Calu3 (cell line): ENCODE measurements at regions not wholly inside any gene's neighbourhood (a gene's known extent, or its start where the extent isn't known, plus 50 kb on each side); places are given as distances from the start of the nearest gene placed in this dataset.

Source experiments
- BruUV-seq: library from RNA; stranded (reverse); fragments of 400-500 nt; replicated peaks from 2 replicates; lab custom pipeline; 2021; lab: Mats Ljungman, UMichigan
- CTCF ChIA-PET: fragments of 300-600 bp; sonication (Branson Sonifier 250); formaldehyde crosslinking; loops from one replicate; lab custom pipeline; 2022; ENCODE audit warnings: antibody characterized with exemption; lab: Charles Lee
- DNase-seq: peaks from one replicate; pipeline ENCODE4 v3.0.0; 2022
- H3K27ac Mint-ChIP-seq: one replicate; pipeline ENCODE4 v1.8.0; 2022; ENCODE audit warnings: mixed read lengths; ENCODE audit not compliant: unreplicated experiment
- H3K27me3 Mint-ChIP-seq: one replicate; pipeline ENCODE4 v1.8.0; 2022; ENCODE audit warnings: mixed read lengths; ENCODE audit not compliant: unreplicated experiment
- H3K36me3 Mint-ChIP-seq: one replicate; pipeline ENCODE4 v1.8.0; 2022; ENCODE audit warnings: mild to moderate bottlenecking, moderate library complexity, mixed read lengths; ENCODE audit not compliant: insufficient read depth, unreplicated experiment
- H3K4me1 Mint-ChIP-seq: one replicate; pipeline ENCODE4 v1.8.0; 2022; ENCODE audit warnings: mild to moderate bottlenecking, low read depth, mixed read lengths; ENCODE audit not compliant: unreplicated experiment
- H3K4me3 Mint-ChIP-seq: one replicate; pipeline ENCODE4 v1.8.0; 2022; ENCODE audit warnings: mild to moderate bottlenecking, low read depth, moderate library complexity, mixed read lengths; ENCODE audit not compliant: unreplicated experiment
- H3K9me3 Mint-ChIP-seq: one replicate; pipeline ENCODE4 v1.8.0; 2022; ENCODE audit warnings: low read depth, mixed read lengths; ENCODE audit not compliant: unreplicated experiment
- CTCF ChIP-seq: fragments of 200-600 bp; IDR thresholded peaks from one replicate; pipeline ENCODE4 v1.8.0; 2022; ENCODE audit warnings: antibody characterized with exemption; ENCODE audit not compliant: unreplicated experiment
- intact Hi-C: fragments of 100-400 bp; cut with micrococcal nuclease; formaldehyde crosslinking; loops from one replicate; pipeline ENCODE4 v1.10.0; 2022; ENCODE audit not compliant: unreplicated experiment

GRCh38 chr6:126788861-126789365, 329.6 kb upstream of the RSPO3 start:
- no peak overlapping the region for H3K27ac Mint-ChIP-seq
- no peak for TF ChIP-seq CTCF
- no peaks in the 10 kb centered on the region for H3K9me3 Mint-ChIP-seq
- BruUV-seq, result no TSS peak
- intact Hi-C loops, result no loop called here
- no peak for DNase-seq
- no peaks in the 10 kb centered on the region for H3K27me3 Mint-ChIP-seq
- CTCF ChIA-PET, result no interaction called here
- no peak overlapping the region for H3K4me3 Mint-ChIP-seq
- no peaks in the 10 kb centered on the region for H3K36me3 Mint-ChIP-seq
- H3K4me1 Mint-ChIP-seq, result no peaks in the 10 kb centered on the region

DNA sequence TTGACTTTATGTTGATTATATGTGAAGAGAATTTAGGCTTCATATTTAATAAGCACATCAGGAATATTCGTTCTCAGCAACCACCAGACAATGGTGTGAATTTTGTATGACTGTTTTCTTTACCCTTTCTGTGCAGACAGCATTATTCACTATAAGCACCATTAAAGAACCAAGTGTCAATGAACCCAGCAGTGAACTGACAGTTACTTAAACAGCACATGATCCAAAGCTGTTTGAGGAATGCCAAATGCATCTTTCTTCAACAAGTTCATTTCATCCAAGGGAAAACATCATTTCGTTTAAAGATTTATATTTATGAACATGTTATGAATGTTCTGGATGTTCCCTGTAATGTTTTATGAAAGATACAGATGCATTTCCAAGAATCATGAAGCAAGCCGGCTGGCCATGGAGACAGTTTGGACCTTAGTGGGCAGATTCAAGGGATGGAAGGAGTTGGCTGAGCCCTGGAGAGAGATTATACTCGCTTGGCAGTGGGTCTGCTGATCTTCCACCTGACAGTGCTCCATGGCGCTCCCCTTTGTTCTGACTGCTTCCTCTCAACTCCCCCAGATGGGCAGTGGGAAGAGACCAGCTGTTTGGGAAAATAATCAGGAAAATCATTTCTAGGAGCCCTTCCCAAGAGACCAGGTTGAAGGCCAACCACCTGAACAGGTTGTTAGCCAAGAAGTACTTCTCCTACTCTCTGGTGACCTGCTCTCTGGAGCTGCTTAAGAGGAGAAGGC, 326.0 kb upstream of the RSPO3 start:
- no peaks in the 10 kb centered on the region for H3K36me3 Mint-ChIP-seq
- no peak for DNase-seq
- H3K27ac Mint-ChIP-seq, result no peak overlapping the region
- intact Hi-C loops, result no loop called here
- H3K27me3 Mint-ChIP-seq, result no peaks in the 10 kb centered on the region
- no peak overlapping the region for H3K4me3 Mint-ChIP-seq
- no peaks in the 10 kb centered on the region for H3K4me1 Mint-ChIP-seq
- TF ChIP-seq CTCF, result no peak
- no TSS peak for BruUV-seq
- CTCF ChIA-PET, result no interaction called here
- no peaks in the 10 kb centered on the region for H3K9me3 Mint-ChIP-seq

- intact Hi-C loops, result no loop called here
- Mint-ChIP-seq H3K4me3 (no peak overlapping the region), H3K27me3 (no peaks in the 10 kb centered on the region), H3K4me1 (no peaks in the 10 kb centered on the region), H3K9me3 (no peaks in the 10 kb centered on the region), H3K27ac (no peak overlapping the region), H3K36me3 (no peaks in the 10 kb centered on the region)
- CTCF ChIA-PET, result no interaction called here
- BruUV-seq, result no TSS peak
- no peak for TF ChIP-seq CTCF
- no peak for DNase-seq
Measured at GRCh38 chr6:126795161-126795560, 323.3 kb upstream of the RSPO3 start.

DNA sequence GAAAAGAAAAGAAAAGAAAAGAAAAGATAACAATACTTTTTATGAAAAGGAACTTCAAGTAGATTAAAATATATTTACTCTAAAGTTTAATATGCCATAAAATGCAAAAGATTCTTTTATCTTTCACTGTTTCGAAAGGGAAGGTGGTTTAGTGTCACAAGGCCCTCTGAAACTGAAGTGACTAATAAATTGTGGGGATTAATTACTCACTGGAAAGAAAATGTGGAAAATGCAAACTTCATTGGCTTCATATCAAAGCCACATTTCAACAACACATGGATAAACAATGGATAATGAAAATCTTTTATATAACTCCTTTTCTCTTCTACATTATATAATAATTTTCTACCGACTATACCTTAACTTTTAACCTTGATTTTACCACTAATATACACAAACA, 320.5 kb upstream of the RSPO3 start:
- DNase-seq, result no peak
- Mint-ChIP-seq H3K36me3 (no peaks in the 10 kb centered on the region), H3K27me3 (no peaks in the 10 kb centered on the region), H3K4me3 (no peak overlapping the region), H3K27ac (no peak overlapping the region), H3K9me3 (no peaks in the 10 kb centered on the region), H3K4me1 (no peaks in the 10 kb centered on the region)
- no TSS peak for BruUV-seq
- CTCF ChIA-PET, result no interaction called here
- intact Hi-C loops, result no loop called here
- no peak for TF ChIP-seq CTCF
